Amniotic stem cell (primary cell): ENCODE measurements at regions not wholly inside any gene's neighbourhood (a gene's known extent, or its start where the extent isn't known, plus 50 kb on each side); places are given as distances from the start of the nearest gene placed in this dataset.
"Not testable (repeated sequence)": the region's sequence is repeated elsewhere in the genome, so short reads cannot be mapped to it uniquely, and the experiment has no call there.

ENCODE experiments used
- DNase-seq: peaks from one replicate; lab custom pipeline; 2025; lab: John Stamatoyannopoulos, UW

GRCh38 chr13:83730674-83731073 is 151.6 kb downstream of the SLITRK1 start:
- DNase-seq, result no peak

DNA sequence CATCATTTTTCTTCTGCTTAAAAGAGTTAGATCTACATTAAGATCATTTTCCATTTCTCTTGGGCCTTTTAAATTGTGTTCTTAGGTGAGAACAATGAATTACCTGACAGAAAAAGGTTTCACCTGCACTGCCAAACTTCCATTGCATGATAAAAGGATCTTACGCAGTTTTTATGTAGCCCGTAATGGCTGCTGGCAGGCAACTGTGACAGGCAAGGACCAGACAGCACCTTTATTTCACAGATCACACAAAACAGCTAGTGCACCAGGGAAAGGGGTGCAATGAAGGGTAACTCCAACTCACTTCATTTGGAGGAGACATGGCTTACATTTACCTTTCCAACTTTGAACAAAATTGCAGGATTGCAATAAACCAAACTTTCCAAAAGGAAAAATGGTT is 159.8 kb downstream of the SLITRK1 start:
- DNase-seq, result no peak

DNA sequence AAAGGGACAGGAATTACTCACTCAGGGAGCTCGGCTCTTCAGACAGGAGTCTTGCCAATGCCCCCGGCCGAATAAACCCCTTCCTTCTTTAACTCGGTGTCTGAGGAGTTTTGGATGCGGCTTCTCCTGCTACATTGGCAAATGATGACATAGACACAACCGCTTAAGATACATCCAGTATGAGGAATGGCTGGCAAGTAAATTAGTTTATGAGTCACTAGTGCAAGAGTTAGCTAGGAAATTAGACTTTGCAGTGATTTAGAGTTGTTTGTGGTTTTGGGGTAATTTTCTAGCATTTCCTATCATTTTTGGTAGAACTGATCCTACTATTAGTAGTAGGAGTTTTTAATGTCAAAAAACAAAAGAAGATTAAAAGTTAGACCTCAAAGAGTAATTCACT is 166.2 kb downstream of the SLITRK1 start:
- DNase-seq, result no peak

DNA sequence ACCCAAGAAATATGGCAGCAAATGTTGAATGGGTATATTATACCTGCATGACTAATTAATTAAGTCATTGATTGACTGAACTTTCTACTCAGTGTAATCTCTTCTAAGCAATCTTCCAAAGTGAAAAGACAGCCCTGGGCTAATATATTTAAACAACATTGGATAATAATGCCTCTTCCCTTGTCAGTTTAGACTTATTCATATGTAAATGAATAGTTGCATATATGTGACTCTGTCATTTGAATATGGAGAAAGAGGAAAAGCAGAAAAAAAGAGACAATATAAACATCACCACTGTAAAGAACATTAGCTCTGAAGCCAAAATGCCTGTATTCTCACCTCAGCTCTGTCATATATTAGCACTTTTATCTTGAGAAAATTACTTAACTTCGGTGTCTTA is 168.0 kb downstream of the SLITRK1 start:
- no peak for DNase-seq

DNA sequence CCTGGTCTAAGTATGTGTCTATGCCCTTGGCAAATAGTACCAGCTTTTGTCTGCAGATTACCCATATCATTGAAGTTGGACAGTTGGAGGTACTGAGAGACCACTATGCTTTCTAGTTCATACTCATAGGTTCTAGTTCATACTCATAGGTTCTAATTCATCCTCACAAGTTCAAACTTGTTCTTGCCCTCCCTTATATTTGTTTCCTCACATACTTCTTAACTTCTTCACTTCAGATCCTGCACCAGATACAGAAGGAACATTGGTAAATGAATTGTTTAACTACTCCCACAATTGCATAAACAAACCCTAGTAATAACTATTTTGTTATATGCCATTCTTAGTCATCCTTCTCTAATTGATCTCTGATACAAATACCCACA is 172.2 kb downstream of the SLITRK1 start:
- no peak for DNase-seq

DNA sequence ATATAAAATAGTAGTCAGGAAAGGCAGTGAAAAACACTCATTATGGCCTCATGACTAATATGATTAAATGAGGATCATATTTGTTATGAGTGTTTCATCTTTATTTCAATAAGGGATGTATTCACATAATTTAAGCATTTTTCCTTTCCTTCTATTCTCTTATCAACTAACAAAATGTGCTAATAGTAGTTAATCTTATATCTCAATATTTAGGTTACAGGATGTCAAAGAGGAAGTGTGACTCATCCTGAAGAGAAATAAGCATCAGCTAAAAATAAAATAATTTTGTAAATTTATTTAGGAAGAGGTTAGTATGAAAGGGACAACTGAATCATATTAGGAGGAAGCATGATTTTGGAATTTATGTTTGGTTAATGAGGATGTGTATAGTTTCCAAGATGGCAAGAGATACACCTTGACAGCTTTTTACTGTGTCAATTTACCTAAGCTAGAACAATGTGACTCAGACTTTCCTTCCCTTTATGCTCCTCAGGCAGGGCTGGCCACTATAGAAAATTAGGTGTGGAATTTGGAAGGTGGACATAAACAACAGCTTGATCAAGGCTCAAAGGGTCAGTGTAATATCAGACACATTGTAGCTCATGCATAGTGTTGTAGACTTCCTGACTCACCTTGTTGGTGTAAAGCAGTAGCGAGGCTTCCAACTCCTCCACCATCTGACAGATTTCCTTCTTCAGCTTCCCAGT is 172.7 kb downstream of the SLITRK1 start:
- no peak for DNase-seq

DNA sequence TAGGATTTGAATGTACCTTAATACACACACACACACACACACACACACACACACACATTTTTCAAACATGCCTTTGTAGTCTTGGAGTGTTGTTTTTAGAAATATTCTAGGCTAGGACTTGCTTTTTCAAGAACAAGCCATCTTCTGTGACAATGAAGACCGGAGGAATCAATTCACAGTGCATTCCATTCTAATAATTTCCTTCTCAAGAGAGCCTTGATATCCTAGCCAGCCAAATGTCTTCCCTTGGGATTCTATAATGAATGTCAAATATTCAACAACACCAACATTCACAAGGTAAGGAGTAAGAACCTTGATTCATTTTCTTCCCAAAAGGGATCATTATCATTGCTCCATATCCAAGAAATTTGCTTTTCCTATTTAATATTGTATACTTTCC is 180.3 kb downstream of the SLITRK1 start:
- no peak for DNase-seq

GRCh38 chr13:83692800-83693199 is 189.5 kb downstream of the SLITRK1 start:
- DNase-seq, result no peak

- no peak for DNase-seq
Measured at GRCh38 chr13:83691966-83692365, 190.3 kb downstream of the SLITRK1 start.

DNA sequence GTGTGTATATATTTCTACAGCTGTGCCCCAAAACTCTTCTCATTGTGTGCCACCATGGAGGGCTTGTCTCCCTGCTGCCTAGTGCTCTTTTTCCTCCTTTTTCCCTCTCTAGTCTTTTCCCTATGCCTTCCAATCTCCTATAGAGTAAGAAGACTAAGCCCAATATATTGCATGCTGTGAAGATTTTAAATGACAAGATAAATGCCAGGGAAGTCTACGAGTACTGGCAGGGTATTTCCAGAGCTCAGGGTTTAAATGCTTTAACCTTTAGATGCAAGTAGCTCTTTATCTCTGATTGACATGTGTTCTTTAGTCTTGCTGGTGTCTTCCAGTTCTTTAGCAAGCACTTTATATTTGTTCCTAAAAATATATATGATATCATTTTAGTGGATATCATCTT is 200.7 kb downstream of the SLITRK1 start:
- DNase-seq, result no peak

- no peak for DNase-seq
Measured at GRCh38 chr13:83677985-83678384, 204.3 kb downstream of the SLITRK1 start.

DNA sequence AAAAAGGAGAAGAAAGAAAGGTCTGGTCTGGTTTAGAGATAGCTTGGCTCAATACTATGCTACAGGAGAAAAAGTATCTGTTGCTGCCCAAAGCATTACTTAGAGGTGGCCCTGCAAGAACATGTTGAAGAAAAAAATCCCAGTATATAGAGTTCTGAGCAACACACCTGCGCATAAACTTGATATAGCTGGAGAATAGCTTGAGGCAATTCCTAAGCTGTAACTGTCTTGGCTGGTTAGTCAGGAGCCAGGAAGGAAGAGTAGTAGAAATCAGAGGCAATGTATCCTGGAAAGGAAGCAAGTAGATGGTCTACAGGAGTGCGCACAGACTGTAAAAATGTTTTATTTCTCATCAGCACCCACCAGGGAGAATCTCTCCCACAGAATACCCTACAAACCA is 209.7 kb downstream of the SLITRK1 start:
- DNase-seq, result no peak

DNA sequence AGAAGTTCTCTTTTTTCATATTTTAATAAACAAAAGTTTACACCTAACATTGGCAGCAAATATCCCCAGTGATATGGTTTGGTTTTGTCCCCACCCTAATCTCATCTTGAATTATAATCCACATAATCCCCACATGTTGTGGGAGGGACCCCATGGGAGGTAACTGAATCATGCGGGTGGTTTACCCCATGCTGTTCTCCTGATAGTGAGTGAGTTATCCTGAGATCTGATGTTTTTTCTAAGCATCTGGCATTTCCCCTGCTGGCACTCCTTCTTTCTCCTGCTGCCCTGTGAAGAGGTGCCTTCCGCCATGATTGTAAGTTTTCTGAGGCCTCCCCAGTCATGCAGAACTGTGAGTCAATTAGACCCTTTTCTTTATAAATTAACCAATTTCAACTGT is 214.7 kb downstream of the SLITRK1 start:
- no peak for DNase-seq

GRCh38 chr13:83666141-83666540 is 216.1 kb downstream of the SLITRK1 start:
- no peak for DNase-seq

DNA sequence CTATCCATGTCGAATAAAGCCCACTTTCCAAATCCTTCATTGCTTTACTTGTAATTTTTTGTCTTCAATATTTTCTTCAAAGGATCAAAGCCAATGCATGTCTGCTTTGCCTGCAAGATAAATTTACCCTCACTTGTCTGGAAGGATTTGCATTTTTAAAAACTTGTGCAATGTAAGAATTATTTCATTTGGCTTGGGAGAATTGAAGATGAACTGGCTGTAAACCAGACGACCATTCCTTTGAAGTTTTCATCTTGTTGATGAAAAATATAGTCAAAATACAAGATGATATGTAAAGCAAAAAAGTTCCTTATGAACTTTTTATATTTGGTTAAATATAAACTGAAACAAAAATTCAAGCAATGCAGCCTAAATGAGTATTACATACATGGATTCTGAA is 225.0 kb downstream of the SLITRK1 start:
- no peak for DNase-seq

DNA sequence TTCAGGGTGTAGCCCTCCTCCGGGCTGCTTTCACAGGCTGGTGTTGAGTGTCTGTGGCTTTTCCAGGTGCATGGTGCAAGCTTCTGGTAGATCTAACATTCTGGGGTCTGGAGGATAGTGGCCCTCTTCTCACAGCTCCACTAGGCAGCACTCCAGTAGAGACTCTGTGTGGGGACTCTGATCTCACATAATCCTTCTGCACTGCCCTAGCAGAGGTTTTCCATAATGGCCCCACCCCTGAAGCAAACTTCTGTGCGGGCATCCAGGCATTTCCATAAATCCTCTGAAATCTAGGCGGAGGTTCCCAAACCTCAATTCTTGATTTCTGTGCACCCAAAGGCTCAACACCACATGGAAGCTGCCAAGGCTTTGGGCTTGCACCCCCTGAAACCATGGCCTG is 239.7 kb downstream of the SLITRK1 start:
- not testable (repeated sequence) for DNase-seq

GRCh38 chr13:83634601-83635000 is 247.7 kb downstream of the SLITRK1 start:
- DNase-seq, result no peak

- DNase-seq, result no peak
Measured at GRCh38 chr13:83633746-83634145, 248.5 kb downstream of the SLITRK1 start.

DNA sequence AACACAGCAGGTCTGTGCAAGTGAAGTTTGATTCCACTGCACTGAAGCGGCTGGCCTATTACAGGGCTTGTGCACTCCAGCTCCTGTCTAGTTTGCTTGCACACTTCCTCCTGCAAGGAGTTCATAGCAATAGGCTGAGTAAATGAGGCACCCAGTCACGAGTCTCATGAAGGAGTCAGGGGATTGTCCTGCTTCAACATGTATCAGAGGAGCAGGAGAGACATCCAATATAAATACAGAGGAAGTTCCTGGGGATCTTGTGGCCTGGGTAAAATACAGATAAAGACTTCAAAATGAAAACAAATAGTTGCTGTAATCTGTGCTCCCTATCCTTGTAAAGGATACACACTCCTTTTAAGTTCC is 259.9 kb downstream of the SLITRK1 start:
- peak; percentile 14 for DNase-seq

DNA sequence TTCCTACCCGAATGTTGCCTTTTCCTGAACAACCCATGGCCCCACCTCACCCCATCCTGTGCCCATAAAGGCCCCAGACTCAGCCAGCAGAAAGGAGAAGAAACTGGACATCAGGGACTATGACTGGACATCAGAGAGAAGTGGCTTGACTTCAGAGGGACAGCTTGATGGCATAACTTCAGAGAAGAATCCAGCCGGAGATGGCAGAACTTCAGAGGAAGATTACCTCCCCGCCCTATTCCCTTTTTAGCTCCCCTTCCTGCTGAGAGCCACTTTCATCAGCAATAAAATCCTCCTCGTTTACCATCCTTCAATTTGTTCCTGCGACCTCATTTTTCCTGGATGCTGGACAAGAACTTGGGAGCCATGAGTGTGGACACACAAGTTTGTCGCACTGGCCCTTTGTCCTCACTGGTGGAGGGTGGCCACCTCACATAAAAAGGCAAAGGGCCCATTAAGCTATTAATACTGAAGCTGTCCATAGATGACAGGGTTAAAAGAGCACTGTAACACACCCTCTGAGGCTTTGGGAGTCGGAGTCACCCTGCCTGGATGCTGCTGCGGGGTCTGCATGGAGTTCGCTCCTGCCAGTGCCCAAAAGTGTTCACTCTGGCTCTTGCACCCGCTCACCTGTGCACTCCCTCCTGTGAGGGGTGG is 260.4 kb downstream of the SLITRK1 start:
- DNase-seq, result no peak

DNA sequence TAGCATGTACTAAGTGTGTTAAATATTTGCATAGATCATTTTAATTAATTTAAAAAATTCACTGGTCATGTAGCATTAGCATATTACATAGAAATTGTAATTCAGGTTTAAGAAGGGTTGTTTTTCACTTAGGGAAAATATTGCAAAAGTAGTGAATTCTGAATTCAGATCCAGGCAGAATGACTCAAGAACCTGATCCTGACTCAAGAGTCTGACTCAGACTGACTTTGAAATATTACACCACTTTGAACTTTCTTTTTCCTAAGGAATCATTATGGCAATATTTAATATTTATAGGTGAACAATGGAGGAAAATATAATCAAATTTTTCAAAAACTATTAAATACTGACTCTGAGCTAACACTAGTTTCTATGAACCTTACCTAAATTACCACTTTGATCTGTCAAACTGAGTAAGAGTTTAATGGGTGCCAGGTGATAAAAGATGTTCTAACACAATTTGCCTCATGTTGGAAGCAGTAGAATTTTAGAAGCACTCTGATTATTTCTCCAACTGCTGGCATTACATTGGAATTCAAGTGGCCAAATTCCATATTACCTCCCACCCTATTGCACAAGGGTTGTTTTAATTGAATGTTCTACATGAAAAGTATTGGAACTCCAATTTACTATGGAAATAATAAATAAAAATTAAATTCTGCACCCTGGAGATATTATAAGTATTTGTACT is 261.6 kb downstream of the SLITRK1 start:
- peak; percentile 20 for DNase-seq

GRCh38 chr13:83618966-83619365 is 263.3 kb downstream of the SLITRK1 start:
- no peak for DNase-seq

DNA sequence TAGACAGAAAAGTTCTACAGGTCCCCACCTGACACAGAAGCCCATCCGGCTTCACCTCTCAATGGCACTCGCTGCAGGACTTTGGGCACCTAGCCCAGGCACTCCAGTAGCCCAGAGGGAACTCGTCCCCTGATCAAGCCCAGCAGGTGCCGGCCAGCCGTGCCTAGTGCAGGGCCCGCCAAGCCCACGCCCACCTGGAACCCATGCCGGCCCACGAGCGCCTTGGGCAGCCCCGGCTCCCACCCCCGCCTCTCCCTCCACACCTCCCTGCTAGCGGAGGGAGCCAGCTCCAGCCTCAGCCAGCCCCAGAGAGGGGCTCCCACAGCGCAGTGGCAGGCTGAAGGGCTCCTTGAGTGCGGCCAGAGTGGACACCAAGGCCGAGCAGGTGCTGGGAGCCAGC is 268.8 kb downstream of the SLITRK1 start:
- DNase-seq, result no peak

DNA sequence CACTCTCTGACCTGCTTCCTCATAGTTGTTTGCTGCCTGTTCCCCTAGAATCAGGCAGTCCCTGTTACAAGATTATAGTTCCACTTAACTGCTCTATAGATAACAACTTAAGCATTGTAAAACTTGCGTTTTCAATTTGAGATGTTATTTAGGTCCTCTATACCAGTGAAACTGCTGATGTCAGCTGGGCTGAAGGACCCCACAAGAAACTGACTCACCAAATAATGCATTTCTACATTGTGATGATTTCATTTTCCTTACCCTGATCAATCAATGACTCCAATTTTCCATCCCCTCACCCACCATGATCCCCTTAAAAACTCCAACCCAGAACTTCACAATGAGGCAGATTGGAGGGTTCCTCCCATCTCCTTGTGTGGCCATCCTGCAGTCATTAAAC is 280.7 kb downstream of the SLITRK1 start:
- DNase-seq, result no peak
